GM04503 (cell line): ENCODE measurements at regions not wholly inside any gene's neighbourhood (a gene's known extent, or its start where the extent isn't known, plus 50 kb on each side); places are given as distances from the start of the nearest gene placed in this dataset.
A peak's percentile ranks its signal among the peaks of the same experiment; 100 is the strongest.
"Not testable (repeated sequence)": the region's sequence is repeated elsewhere in the genome, so short reads cannot be mapped to it uniquely, and the experiment has no call there.

Experiments used
- DNase-seq: peaks from one replicate; pipeline ENCODE4 v3.0.0-alpha.2; 2012; ENCODE audit warnings: low read depth

- no peak for DNase-seq
Measured at GRCh38 chr6:118367314-118367713, 180.8 kb upstream of the PLN start.

- no peak for DNase-seq
Measured at GRCh38 chr6:118370722-118371121, 177.4 kb upstream of the PLN start.

GRCh38 chr6:118371955-118372354 is 176.1 kb upstream of the PLN start:
- DNase-seq = no peak

GRCh38 chr6:118372413-118372812 is 175.7 kb upstream of the PLN start:
- DNase-seq = no peak

GRCh38 chr6:118377711-118378414 is 170.2 kb upstream of the PLN start:
- no peak for DNase-seq

DNA sequence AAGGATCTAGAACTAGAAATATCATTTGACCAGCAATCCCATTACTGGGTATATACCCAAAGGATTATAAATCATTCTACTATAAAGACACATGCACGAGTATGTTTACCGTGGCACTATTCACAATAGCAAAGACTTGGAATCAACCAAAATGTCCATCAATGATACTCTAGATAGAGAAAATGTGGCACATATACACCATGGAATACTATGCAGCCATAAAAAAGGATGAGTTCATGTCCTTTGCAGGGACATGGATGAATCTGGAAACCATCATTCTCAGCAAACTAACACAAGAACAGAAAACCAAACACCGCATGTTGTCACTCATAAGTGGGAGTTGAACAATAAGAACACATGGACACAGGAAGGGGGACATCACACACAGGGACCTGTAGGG is 167.5 kb upstream of the PLN start:
- DNase-seq = not testable (repeated sequence)

DNA sequence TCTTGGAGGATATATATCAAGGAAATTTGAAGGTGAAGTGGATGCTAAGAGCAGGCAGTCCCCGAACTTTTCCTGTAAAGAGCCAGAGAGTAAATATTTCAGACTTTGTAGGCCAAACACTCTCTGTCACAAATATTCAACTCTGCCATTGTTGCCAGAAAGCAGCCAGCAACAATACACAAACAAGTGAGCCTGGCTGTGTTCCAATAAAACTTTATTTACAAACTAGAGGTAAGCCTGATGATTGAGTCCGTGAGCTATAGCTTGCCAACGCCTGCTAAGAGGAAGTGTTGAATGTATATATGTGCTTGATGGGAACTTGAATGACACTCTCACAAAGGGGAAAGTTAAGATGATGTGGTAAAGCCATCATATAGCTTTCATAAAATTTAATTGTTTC is 166.0 kb upstream of the PLN start:
- no peak for DNase-seq

DNA sequence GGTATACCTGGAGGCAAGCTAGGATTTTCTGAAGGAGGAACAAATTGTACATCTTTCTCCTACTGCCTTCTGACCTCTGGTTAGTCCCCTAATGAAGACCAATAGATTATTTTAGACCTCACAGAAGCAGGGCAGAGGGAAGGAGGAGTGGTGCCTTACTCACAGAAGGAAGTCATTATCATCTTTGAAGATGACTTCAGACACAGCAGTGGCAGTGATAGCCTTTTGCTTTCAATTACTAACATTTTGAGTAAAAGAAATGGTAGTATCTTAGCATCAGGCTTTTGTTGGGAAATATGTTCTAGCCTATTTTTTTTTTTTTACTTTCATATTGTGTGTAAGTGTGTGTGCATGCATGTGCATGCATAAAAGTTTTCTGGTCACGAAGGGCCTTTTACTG is 164.2 kb upstream of the PLN start:
- DNase-seq = no peak

GRCh38 chr6:118386975-118387374 is 161.1 kb upstream of the PLN start:
- no peak for DNase-seq

- DNase-seq = peak; percentile 54
Measured at GRCh38 chr6:118387921-118388701, 160.0 kb upstream of the PLN start.

- no peak for DNase-seq
Measured at GRCh38 chr6:118391086-118391485, 157.0 kb upstream of the PLN start.

- DNase-seq = no peak
Measured at GRCh38 chr6:118394106-118394505, 154.0 kb upstream of the PLN start.

DNA sequence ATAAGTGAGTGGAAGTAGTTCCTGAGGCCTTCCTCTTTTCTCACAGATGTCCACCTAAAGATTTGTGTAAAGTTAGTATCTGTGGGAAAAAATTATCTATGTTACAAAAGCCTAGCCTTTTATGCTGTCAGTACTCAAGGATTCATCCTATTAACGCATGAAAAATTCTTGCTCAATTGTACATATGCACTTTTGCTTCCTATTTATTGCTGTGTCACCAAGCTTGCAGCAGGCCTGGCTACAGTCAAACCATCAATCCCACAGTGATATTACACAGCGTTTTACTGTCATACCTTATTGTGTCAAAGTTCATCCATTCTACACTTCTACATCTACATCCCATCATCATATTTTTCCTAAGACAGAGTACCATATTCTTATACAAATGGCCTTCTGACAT is 151.1 kb upstream of the PLN start:
- DNase-seq = no peak

DNA sequence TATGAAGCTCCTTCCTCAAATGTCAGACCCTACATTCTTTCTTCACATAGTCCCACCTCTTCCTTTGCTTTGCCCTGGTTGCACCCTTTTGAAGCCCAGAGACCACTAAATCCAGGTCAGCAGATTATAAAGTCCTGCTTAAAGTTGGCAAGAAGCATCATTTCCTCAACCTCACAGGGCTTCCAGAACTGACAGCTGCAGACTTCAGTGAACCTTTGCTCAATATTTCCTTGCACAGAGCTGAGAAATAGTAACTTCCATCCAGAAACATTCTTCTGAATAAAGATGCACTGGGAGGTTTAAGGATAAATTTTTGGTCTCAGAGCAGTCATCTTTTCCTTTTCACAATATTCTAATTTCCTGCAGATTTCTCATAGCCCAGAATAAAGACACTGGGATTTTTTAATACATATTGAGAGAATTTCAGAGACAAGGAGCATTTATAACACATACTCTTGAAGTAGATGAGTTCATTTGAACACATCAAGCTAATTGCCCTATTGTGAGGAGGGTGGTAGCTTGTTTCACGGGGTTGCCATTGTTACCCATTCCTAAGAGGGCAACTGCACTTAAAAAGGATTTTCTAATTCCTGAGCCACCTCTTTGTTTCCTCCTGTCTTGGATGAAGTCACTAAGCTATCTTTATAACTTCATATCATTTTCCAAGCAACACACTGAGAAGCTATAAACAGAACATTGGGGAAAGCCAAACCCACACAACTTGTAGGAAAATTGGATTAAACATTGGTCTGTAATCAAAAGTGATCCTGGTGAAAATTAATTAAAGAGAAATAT is 150.2 kb upstream of the PLN start:
- DNase-seq = no peak

DNA sequence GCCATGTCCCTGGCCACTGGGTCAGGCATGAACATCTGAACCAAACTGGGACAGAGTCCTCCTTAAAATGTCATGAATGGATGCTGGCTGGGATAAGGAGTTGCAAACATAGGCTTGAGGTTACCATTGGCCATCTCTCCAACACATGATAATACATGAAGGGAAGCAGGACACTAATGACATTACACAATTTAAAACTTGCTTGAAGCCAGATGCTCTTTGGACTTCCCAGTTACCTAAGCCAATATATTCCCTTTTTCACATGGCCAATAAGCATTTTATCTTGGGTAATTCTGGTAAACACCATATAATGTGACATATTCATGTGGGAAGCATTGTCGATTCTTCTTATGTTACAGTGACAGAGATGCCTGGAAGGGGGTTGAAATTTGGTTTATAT is 148.0 kb upstream of the PLN start:
- DNase-seq = no peak

DNA sequence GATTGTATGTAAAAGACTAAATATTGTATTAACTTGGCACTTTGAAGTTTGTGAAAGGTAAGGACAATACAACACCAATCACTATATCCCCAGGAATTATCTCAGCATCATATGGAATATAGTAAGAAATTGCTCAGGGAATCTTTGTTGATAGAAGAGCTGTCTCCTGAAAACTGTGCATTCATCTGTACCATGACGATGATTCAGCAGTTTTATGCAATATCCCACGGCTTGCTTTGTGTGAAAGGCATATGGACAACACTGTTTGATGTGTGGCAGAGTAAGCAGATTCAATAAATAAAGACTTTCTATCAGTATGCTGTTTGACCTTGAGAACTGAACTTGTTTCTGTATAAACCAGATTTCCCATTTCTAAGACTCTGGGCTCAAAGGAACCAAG is 147.5 kb upstream of the PLN start:
- DNase-seq = no peak

- no peak for DNase-seq
Measured at GRCh38 chr6:118401325-118401975, 146.6 kb upstream of the PLN start.

- no peak for DNase-seq
Measured at GRCh38 chr6:118403036-118403435, 145.1 kb upstream of the PLN start.

DNA sequence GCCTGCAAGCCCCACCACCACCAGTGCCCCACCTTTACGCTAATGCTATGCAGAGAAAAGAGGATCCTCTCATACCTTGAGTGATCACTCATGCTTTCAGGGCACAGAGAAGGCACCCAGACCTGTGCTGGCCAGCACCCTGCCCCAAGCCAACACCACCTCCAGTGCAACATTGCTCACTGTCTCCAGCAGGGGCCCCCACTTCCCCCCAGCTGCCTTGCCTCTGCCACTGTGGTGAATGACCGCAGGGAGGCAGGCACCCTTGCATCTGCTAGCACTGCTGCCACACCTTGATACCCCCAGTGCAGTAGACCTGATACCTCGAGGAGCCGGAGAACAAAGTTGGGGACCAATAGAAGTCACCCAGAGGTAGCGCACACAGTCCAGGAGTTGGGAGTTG is 139.2 kb upstream of the PLN start:
- DNase-seq = no peak

DNA sequence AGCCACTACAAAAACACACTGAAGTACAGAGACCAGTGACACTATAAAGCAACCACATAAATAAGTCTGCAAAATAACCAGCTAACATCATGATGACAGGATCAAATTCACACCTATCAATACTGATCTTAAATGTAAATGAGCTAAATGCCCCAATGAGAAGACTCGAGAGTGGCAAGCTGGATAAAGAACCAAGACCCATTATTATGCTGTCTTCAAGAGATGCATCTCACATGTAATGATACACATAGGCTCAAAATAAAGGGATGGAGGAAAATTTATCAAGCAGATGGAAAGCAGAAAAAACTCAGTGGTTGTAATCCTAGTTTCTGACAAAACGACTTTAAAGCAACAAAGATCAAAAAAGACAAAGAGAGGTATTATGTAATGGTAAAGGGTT is 138.1 kb upstream of the PLN start:
- DNase-seq = no peak
